ENCODE measurements at regions not wholly inside any gene's neighbourhood (a gene's known extent, or its start where the extent isn't known, plus 50 kb on each side); places are given as distances from the start of the nearest gene placed in this dataset.

DNA sequence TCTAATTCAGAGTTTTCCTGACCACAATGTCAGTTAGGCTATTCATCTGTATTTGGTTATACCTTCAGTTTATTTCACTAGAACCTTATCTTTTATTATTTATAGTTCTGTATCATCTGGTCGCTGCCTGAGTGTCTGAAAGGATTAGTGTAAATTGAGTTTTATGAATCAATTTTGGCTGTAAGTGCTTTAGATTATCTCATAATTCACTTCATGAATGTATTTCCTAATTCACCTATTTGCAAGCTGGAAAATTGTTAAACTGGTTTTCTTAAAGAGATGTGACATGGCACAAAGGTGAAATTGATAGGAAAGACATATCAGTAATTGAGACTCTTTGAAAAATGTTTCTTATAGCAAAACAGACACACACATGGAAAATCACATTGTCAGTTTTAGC is 242.4 kb upstream of the ACO1 start:
- Histone ChIP-seq H2BK20ac (ENCODE audit: low read length) (no peak overlapping the region), H4K5ac (ENCODE audit: insufficient read length, low read depth, low read length) (no peak overlapping the region), H2BK5ac (ENCODE audit: low read depth, low read length) (no peak overlapping the region), H3K4me2 (ENCODE audit: insufficient read depth in 1 of 2, low read depth in 2 of 2, low read length in 2 of 2) (no peak overlapping the region), H3K79me1 (ENCODE audit: low read depth, low read length) (no peaks in the 10 kb centered on the region), H3K27ac (ENCODE audit: low read depth, low read length) (no peak overlapping the region), H2BK15ac (ENCODE audit: low read length) (no peak overlapping the region), H3K27me3 (replicated peaks in 1 of 4; ENCODE audit: control insufficient read depth in 3 of 4, extremely low read depth in 1 of 4, insufficient read depth in 3 of 4, low read length in 3 of 4) (no peaks in the 10 kb centered on the region), H3K18ac (ENCODE audit: extremely low read depth, low read length) (no peak overlapping the region), H3K9me3 (ENCODE audit: insufficient read depth in 2 of 2, low read depth in 1 of 2, low read length in 1 of 2) (no peaks in the 10 kb centered on the region), H3K79me2 (ENCODE audit: control insufficient read depth in 1 of 2, insufficient read depth in 2 of 2, low read length in 2 of 2) (no peaks in the 10 kb centered on the region), H4K91ac (replicated peaks; ENCODE audit: insufficient read length, low read length) (no peak overlapping the region), H3K23ac (ENCODE audit: insufficient read length) (no peak overlapping the region), H2BK12ac (ENCODE audit: low read depth, low read length) (no peak overlapping the region), H3K4me1 (replicated peaks in 1 of 4; ENCODE audit: control insufficient read depth in 3 of 4, insufficient read depth in 4 of 4, low read length in 3 of 4) (no peaks in the 10 kb centered on the region), H3K4ac (replicated peaks; ENCODE audit: insufficient read length, low read depth, low read length) (no peak overlapping the region), H4K20me1 (replicated peaks in 1 of 2; ENCODE audit: control insufficient read depth in 1 of 2, insufficient read depth in 2 of 2, low read length in 2 of 2) (no peaks in the 10 kb centered on the region), H2AFZ (ENCODE audit: low read length) (no peak overlapping the region), H3K36me3 (ENCODE audit: control insufficient read depth in 2 of 4, insufficient read depth in 4 of 4, low read length in 3 of 4) (no peaks in the 10 kb centered on the region), H3K9ac (replicated peaks in 1 of 4; ENCODE audit: extremely low read depth in 1 of 4, low read depth in 3 of 4, low read length in 3 of 4) (no peak overlapping the region), H4K8ac (ENCODE audit: extremely low read depth, insufficient read depth, low read length) (no peak overlapping the region), H3K23me2 (ENCODE audit: low read depth, low read length) (no peaks in the 10 kb centered on the region), H3K4me3 (ENCODE audit: extremely low read depth in 1 of 4, insufficient read depth in 2 of 4, low read depth in 3 of 4, low read length in 4 of 4) (no peak overlapping the region), H2AK5ac (ENCODE audit: low read depth, low read length) (no peak overlapping the region), H3K14ac (ENCODE audit: insufficient read length) (no peak overlapping the region), H3K56ac (replicated peaks; ENCODE audit: insufficient read length, low read depth, low read length) (no peak overlapping the region), H2BK120ac (replicated peaks; ENCODE audit: low read depth, low read length) (no peak overlapping the region)
- POLR2A ChIA-PET (ENCODE audit: partially characterized antibody) = no interaction called here
- 86% methylated on average over 1 of the region's 1 CpG; no CpG with 5 or more reads in 1 of the 2 experiments for WGBS, 2 experiments (ENCODE audit: extremely low coverage in 1 of 2, insufficient coverage in 1 of 2, insufficient read length in 1 of 2, insufficient replicate concordance in 2 of 2, low coverage in 1 of 2, low lambda C conversion rate in 2 of 2, missing lambda C conversion rate in 1 of 2)
- FAIRE-seq (no peak), DNase-seq (ENCODE audit: low read depth in 1 of 2, low spot score in 2 of 2) (no peak)
- no peak for TF ChIP-seq GTF2F1 (IDR thresholded peaks at IDR 0.05; ENCODE audit: borderline replicate concordance, low read depth, low read length)
- TF ChIP-seq CREB1 (IDR thresholded peaks at IDR 0.05) = no peak
- no peak for TF ChIP-seq YY1 (IDR thresholded peaks at IDR 0.05; ENCODE audit: low read depth, low read length)
- no peak for TF ChIP-seq SIN3A (conservative IDR thresholded peaks at IDR 0.05 in 1 of 2, IDR thresholded peaks at IDR 0.05 in 1 of 2; ENCODE audit: low read depth in 1 of 2, low read length in 2 of 2)
- no peak for TF ChIP-seq KDM4A (IDR thresholded peaks at IDR 0.05; ENCODE audit: low read depth, low read length, severe bottlenecking)
- no peak for TF ChIP-seq SRF (IDR thresholded peaks at IDR 0.05; ENCODE audit: low read depth, low read length)
- TF ChIP-seq CBX8 (IDR thresholded peaks at IDR 0.05; ENCODE audit: borderline replicate concordance, low read depth, low read length) = no peak
- TF ChIP-seq POLR2AphosphoS5 (IDR thresholded peaks at IDR 0.05; ENCODE audit: low read depth, low read length) = no peak
- no peak for TF ChIP-seq MAFK (IDR thresholded peaks at IDR 0.05; ENCODE audit: low read depth, low read length)
- TF ChIP-seq RAD21 (IDR thresholded peaks at IDR 0.05 in 1 of 2, conservative IDR thresholded peaks at IDR 0.05 in 1 of 2; ENCODE audit: low read depth in 2 of 2, low read length in 2 of 2) = no peak
- no peak for TF ChIP-seq TCF12 (IDR thresholded peaks at IDR 0.05; ENCODE audit: low read depth, low read length)
- TF ChIP-seq, protein P1, sequence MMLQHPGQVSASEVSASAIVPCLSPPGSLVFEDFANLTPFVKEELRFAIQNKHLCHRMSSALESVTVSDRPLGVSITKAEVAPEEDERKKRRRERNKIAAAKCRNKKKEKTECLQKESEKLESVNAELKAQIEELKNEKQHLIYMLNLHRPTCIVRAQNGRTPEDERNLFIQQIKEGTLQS (IDR thresholded peaks at IDR 0.05; ENCODE audit: insufficient read depth, low read depth, low read length) = no peak
- no peak for TF ChIP-seq SIX5 (IDR thresholded peaks at IDR 0.05; ENCODE audit: low read depth, low read length)
- TF ChIP-seq BRCA1 (IDR thresholded peaks at IDR 0.05; ENCODE audit: low read depth, low read length) = no peak
- no peak for TF ChIP-seq ASH2L (IDR thresholded peaks at IDR 0.05; ENCODE audit: low read length)
- TF ChIP-seq SP4 (IDR thresholded peaks at IDR 0.05; ENCODE audit: low read length) = no peak
- no peak for TF ChIP-seq SP1 (IDR thresholded peaks at IDR 0.05; ENCODE audit: low read depth, low read length)
- CTCF ChIA-PET (ENCODE audit: partially characterized antibody) = no interaction called here
